ENCODE measurements at regions not wholly inside any gene's neighbourhood (a gene's known extent, or its start where the extent isn't known, plus 50 kb on each side); places are given as distances from the start of the nearest gene placed in this dataset.

GRCh38 chr9:81077572-81077971, 611.8 kb downstream of the TLE1 start:
- no peak for TF ChIP-seq CTCF (IDR thresholded peaks at IDR 0.05; ENCODE audit: low read depth, low read length, missing control alignments)
- H3K4me3 ChIP-seq (ENCODE audit: low read depth, low read length), result no peak overlapping the region
- no peak for DNase-seq (ENCODE audit: low read depth)

GRCh38 chr9:81076131-81076530, 613.2 kb downstream of the TLE1 start:
- no peak for TF ChIP-seq CTCF (IDR thresholded peaks at IDR 0.05; ENCODE audit: low read depth, low read length, missing control alignments)

GRCh38 chr9:81074221-81074620, 615.1 kb downstream of the TLE1 start:
- TF ChIP-seq CTCF (IDR thresholded peaks at IDR 0.05; ENCODE audit: low read depth, low read length, missing control alignments), result no peak
- DNase-seq (ENCODE audit: low read depth), result no peak
- H3K4me3 ChIP-seq (ENCODE audit: low read depth, low read length), result no peak overlapping the region

More at GRCh38 chr9:81076131-81076530, 613.2 kb downstream of the TLE1 start:
- DNase-seq (ENCODE audit: low read depth), result no peak
- no peak overlapping the region for H3K4me3 ChIP-seq (ENCODE audit: low read depth, low read length)

- TF ChIP-seq CTCF (IDR thresholded peaks at IDR 0.05; ENCODE audit: low read depth, low read length, missing control alignments), result no peak
- DNase-seq (ENCODE audit: low read depth), result no peak
- H3K4me3 ChIP-seq (ENCODE audit: low read depth, low read length), result no peak overlapping the region
These were observed 615.5 kb downstream of the TLE1 start for GRCh38 chr9:81073821-81074220.

GRCh38 chr9:81072758-81073157, 616.6 kb downstream of the TLE1 start:
- no peak for TF ChIP-seq CTCF (IDR thresholded peaks at IDR 0.05; ENCODE audit: low read depth, low read length, missing control alignments)
- no peak overlapping the region for H3K4me3 ChIP-seq (ENCODE audit: low read depth, low read length)
- no peak for DNase-seq (ENCODE audit: low read depth)

- H3K4me3 ChIP-seq (ENCODE audit: low read depth, low read length), result no peak overlapping the region
- no peak for TF ChIP-seq CTCF (IDR thresholded peaks at IDR 0.05; ENCODE audit: low read depth, low read length, missing control alignments)
- no peak for DNase-seq (ENCODE audit: low read depth)
These were observed 618.2 kb downstream of the TLE1 start for GRCh38 chr9:81071108-81071507.

- H3K4me3 ChIP-seq (ENCODE audit: low read depth, low read length), result no peak overlapping the region
- no peak for TF ChIP-seq CTCF (IDR thresholded peaks at IDR 0.05; ENCODE audit: low read depth, low read length, missing control alignments)
- DNase-seq (ENCODE audit: low read depth), result no peak
These were observed 618.7 kb downstream of the TLE1 start for GRCh38 chr9:81070689-81071088.
